ENCODE measurements at regions not wholly inside any gene's neighbourhood (a gene's known extent, or its start where the extent isn't known, plus 50 kb on each side); places are given as distances from the start of the nearest gene placed in this dataset.

DNA sequence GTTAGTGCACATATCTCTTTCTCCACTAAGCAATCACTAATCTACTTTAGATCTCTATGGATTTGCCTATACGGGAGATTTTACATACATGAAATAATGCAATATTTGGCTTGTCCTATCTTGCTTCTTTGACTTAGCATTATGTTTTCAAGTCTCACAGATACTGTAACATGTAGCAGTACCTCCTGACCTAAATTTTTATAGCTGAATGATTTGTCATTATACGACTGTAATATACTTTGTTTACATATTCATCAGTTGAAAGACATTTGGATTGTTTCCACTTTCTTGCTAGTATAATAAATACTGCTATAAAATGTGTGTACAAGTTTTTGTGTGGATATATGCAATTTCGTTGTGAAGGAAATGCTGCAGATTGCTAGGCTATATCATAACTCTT is 1520.8 kb upstream of the CDH6 start:
- no peaks in the 10 kb centered on the region; a peak in 1 of 8 replicates for H3K36me3 ChIP-seq (ENCODE audit: control insufficient read depth in 2 of 4, insufficient read depth in 4 of 4, low read length in 3 of 4)
- no peak overlapping the region for H3K4me2 ChIP-seq (ENCODE audit: insufficient read depth in 1 of 2, low read depth in 2 of 2, low read length in 2 of 2)
- H3K9ac ChIP-seq (replicated peaks in 1 of 4; ENCODE audit: extremely low read depth in 1 of 4, low read depth in 3 of 4, low read length in 3 of 4) = no peak overlapping the region
- no peak for FAIRE-seq
- ChIA-PET CTCF (ENCODE audit: partially characterized antibody) (no interaction called here), POLR2A (ENCODE audit: partially characterized antibody) (no interaction called here)
- H3K4me1 ChIP-seq (replicated peaks in 1 of 4; ENCODE audit: control insufficient read depth in 3 of 4, insufficient read depth in 4 of 4, low read length in 3 of 4) = no peaks in the 10 kb centered on the region
- no peak overlapping the region for H2BK20ac ChIP-seq (ENCODE audit: low read length)
- no peak overlapping the region for H4K5ac ChIP-seq (ENCODE audit: insufficient read length, low read depth, low read length)
- no peak overlapping the region for H2BK120ac ChIP-seq (replicated peaks; ENCODE audit: low read depth, low read length)
- H3K23me2 ChIP-seq (ENCODE audit: low read depth, low read length) = no peaks in the 10 kb centered on the region
- no peak overlapping the region for H2BK5ac ChIP-seq (ENCODE audit: low read depth, low read length)
- H2BK12ac ChIP-seq (ENCODE audit: low read depth, low read length) = no peak overlapping the region
- no peak overlapping the region for H3K4me3 ChIP-seq (ENCODE audit: extremely low read depth in 1 of 4, insufficient read depth in 2 of 4, low read depth in 3 of 4, low read length in 4 of 4)
- H3K27ac ChIP-seq (ENCODE audit: low read depth, low read length) = no peak overlapping the region
- H3K23ac ChIP-seq (ENCODE audit: insufficient read length) = no peak overlapping the region
- no peak overlapping the region for H3K14ac ChIP-seq (ENCODE audit: insufficient read length)
- H3K27me3 ChIP-seq (replicated peaks in 1 of 4; ENCODE audit: control insufficient read depth in 3 of 4, extremely low read depth in 1 of 4, insufficient read depth in 3 of 4, low read length in 3 of 4) = no peaks in the 10 kb centered on the region
- H3K4ac ChIP-seq (replicated peaks; ENCODE audit: insufficient read length, low read depth, low read length) = no peak overlapping the region
- 57% methylated on average over 3 of the region's 3 CpGs; no CpG with 5 or more reads in 1 of the 2 experiments for WGBS, 2 experiments (ENCODE audit: extremely low coverage in 1 of 2, insufficient coverage in 1 of 2, insufficient read length in 1 of 2, insufficient replicate concordance in 2 of 2, low coverage in 1 of 2, low lambda C conversion rate in 2 of 2, missing lambda C conversion rate in 1 of 2)
- H2BK15ac ChIP-seq (ENCODE audit: low read length) = no peak overlapping the region
- peaks cover 4% of the 10 kb centered on the region in 2 experiments; a peak in 3 of 4 replicates for H3K9me3 ChIP-seq (ENCODE audit: insufficient read depth in 2 of 2, low read depth in 1 of 2, low read length in 1 of 2)
- H3K79me2 ChIP-seq (ENCODE audit: control insufficient read depth in 1 of 2, insufficient read depth in 2 of 2, low read length in 2 of 2) = no peaks in the 10 kb centered on the region
- H2AFZ ChIP-seq (ENCODE audit: low read length) = no peak overlapping the region
- no peaks in the 10 kb centered on the region for H3K79me1 ChIP-seq (ENCODE audit: low read depth, low read length)
- H3K56ac ChIP-seq (replicated peaks; ENCODE audit: insufficient read length, low read depth, low read length) = no peak overlapping the region
- H4K8ac ChIP-seq (ENCODE audit: extremely low read depth, insufficient read depth, low read length) = no peak overlapping the region
- no peak overlapping the region for H2AK5ac ChIP-seq (ENCODE audit: low read depth, low read length)
- no peaks in the 10 kb centered on the region for H4K20me1 ChIP-seq (replicated peaks in 1 of 2; ENCODE audit: control insufficient read depth in 1 of 2, insufficient read depth in 2 of 2, low read length in 2 of 2)
- no peak overlapping the region for H4K91ac ChIP-seq (replicated peaks; ENCODE audit: insufficient read length, low read length)
- no peak overlapping the region for H3K18ac ChIP-seq (ENCODE audit: extremely low read depth, low read length)
- DNase-seq (ENCODE audit: low read depth in 1 of 2, low spot score in 2 of 2) = no peak
- TF ChIP-seq GTF2F1 (IDR thresholded peaks at IDR 0.05; ENCODE audit: borderline replicate concordance, low read depth, low read length) = no peak
- TF ChIP-seq, protein P1, sequence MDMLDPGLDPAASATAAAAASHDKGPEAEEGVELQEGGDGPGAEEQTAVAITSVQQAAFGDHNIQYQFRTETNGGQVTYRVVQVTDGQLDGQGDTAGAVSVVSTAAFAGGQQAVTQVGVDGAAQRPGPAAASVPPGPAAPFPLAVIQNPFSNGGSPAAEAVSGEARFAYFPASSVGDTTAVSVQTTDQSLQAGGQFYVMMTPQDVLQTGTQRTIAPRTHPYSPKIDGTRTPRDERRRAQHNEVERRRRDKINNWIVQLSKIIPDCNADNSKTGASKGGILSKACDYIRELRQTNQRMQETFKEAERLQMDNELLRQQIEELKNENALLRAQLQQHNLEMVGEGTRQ (IDR thresholded peaks at IDR 0.05; ENCODE audit: low read length) = no peak
- TF ChIP-seq KDM4A (IDR thresholded peaks at IDR 0.05; ENCODE audit: low read depth, low read length, severe bottlenecking) = no peak
- TF ChIP-seq SIN3A (conservative IDR thresholded peaks at IDR 0.05 in 1 of 2, IDR thresholded peaks at IDR 0.05 in 1 of 2; ENCODE audit: low read depth in 1 of 2, low read length in 2 of 2) = no peak
- TF ChIP-seq NANOG (IDR thresholded peaks at IDR 0.05; ENCODE audit: insufficient read depth, low read depth, low read length, poor library complexity, severe bottlenecking) = no peak
- TF ChIP-seq POU5F1 (IDR thresholded peaks at IDR 0.05; ENCODE audit: low read depth, low read length) = no peak
- TF ChIP-seq SAP30 (IDR thresholded peaks at IDR 0.05; ENCODE audit: insufficient read depth, insufficient replicate concordance, low read length) = no peak
- no peak for TF ChIP-seq TAF1 (IDR thresholded peaks at IDR 0.05; ENCODE audit: low read depth, low read length)
- no peak for TF ChIP-seq BCL11A (IDR thresholded peaks at IDR 0.05; ENCODE audit: low read depth in 2 of 2, low read length in 2 of 2)
- TF ChIP-seq SP1 (IDR thresholded peaks at IDR 0.05; ENCODE audit: low read depth, low read length) = no peak
- TF ChIP-seq ZNF274 (IDR thresholded peaks at IDR 0.05; ENCODE audit: borderline replicate concordance, extremely low read depth, low read length) = no peak
- TF ChIP-seq HDAC2 (IDR thresholded peaks at IDR 0.05; ENCODE audit: borderline replicate concordance in 1 of 2, low read depth in 2 of 2, low read length in 2 of 2) = no peak
- TF ChIP-seq CHD2 (IDR thresholded peaks at IDR 0.05; ENCODE audit: low read length) = no peak
- TF ChIP-seq CHD1 (IDR thresholded peaks at IDR 0.05; ENCODE audit: low read depth, low read length) = no peak

Data from H1 (cell line).